Gastrocnemius medialis (tissue), 4 donors: ENCODE measurements at regions not wholly inside any gene's neighbourhood (a gene's known extent, or its start where the extent isn't known, plus 50 kb on each side); places are given as distances from the start of the nearest gene placed in this dataset.
"Not testable (repeated sequence)": the region's sequence is repeated elsewhere in the genome, so short reads cannot be mapped to it uniquely, and the experiment has no call there.

ENCODE experiments used
- ATAC-seq, 2 donors: fragments of 150-250 bp; one replicate each; pipeline ENCODE4 v1.9.1; 2016
- DNase-seq, 2 donors: peaks; one replicate each; pipeline ENCODE4 v3.0.0-alpha.2; 2019
- H3K27ac ChIP-seq, 4 donors: fragments of 200-600 bp; sonication (generic); 1 replicate in 1 of 4; 2 replicates in 3 of 4; pipeline ENCODE4 v1.5.1; 2016 to 2018; ENCODE audit warnings: mild to moderate bottlenecking in 2 of 4, moderate library complexity in 1 of 4
- H3K27me3 ChIP-seq, 3 donors: fragments of 200-600 bp; sonication (generic) in 2 of 3; 1 replicate in 1 of 3; 2 replicates in 2 of 3; pipeline versions ENCODE4 v1.5.1 to v1.6.0; 2016 to 2019; ENCODE audit warnings: mild to moderate bottlenecking in 1 of 3, moderate library complexity in 1 of 3
- H3K36me3 ChIP-seq, 2 donors: fragments of 200-600 bp; sonication (generic) in 1 of 2; one replicate each; pipeline ENCODE4 v1.5.1; 2017 to 2018
- H3K4me1 ChIP-seq, 2 donors: fragments of 200-600 bp; sonication (generic) in 1 of 2; one replicate each; pipeline ENCODE4 v1.5.1; 2016 to 2017; ENCODE audit warnings: mild to moderate bottlenecking in 2 of 2
- H3K4me3 ChIP-seq, 4 donors: fragments of 200-600 bp; sonication (generic) in 3 of 4; 1 replicate in 1 of 4; 2 replicates in 3 of 4; pipeline ENCODE4 v1.5.1; 2016 to 2019; ENCODE audit warnings: mild to moderate bottlenecking in 2 of 4
- H3K9me3 ChIP-seq, 3 donors: fragments of 200-600 bp; sonication (generic) in 2 of 3; 1 replicate in 1 of 3; 2 replicates in 2 of 3; pipeline ENCODE4 v1.5.1; 2016 to 2019
- CTCF ChIP-seq, 5 experiments: fragments of 450-650 bp in 3 of 5; fragments of 200-600 bp in 2 of 5; sonication (generic) in 2 of 5; IDR thresholded peaks in 4 of 5; conservative IDR thresholded peaks in 1 of 5; 1 replicate in 4 of 5; 2 replicates in 1 of 5; pipeline ENCODE4 v1.5.1; 2016 to 2019; ENCODE audit warnings: antibody characterized with exemption in 5 of 5, mild to moderate bottlenecking in 3 of 5, moderate library complexity in 3 of 5
- POLR2A ChIP-seq, 2 donors: fragments of 450-650 bp; IDR thresholded peaks; one replicate each; pipeline ENCODE4 v1.6.1; 2017; ENCODE audit warnings: antibody characterized with exemption in 2 of 2, mild to moderate bottlenecking in 2 of 2, moderate library complexity in 2 of 2
- in situ Hi-C, 4 donors: fragments of 200-750 bp; cut with MboI; loops; one replicate each; pipeline versions ENCODE4 v1.15.0 to v1.8.0; 2017; ENCODE audit warnings: low sequenced_read_pairs in 4 of 4
- intact Hi-C: fragments of 100-400 bp; cut with DNase I; formaldehyde crosslinking; loops from one replicate; pipeline ENCODE4 v1.15.1; 2023; ENCODE audit warnings: low total_unique reads

- DNase-seq, H3K27ac ChIP-seq, H3K9me3 ChIP-seq, H3K36me3 ChIP-seq, H3K4me3 ChIP-seq, intact Hi-C loops, ATAC-seq, in situ Hi-C loops, H3K4me1 ChIP-seq, H3K27me3 ChIP-seq: not testable (repeated sequence)
These were observed 78.4 kb upstream of the IKBKE start for GRCh38 chr1:206391903-206392302.

DNA sequence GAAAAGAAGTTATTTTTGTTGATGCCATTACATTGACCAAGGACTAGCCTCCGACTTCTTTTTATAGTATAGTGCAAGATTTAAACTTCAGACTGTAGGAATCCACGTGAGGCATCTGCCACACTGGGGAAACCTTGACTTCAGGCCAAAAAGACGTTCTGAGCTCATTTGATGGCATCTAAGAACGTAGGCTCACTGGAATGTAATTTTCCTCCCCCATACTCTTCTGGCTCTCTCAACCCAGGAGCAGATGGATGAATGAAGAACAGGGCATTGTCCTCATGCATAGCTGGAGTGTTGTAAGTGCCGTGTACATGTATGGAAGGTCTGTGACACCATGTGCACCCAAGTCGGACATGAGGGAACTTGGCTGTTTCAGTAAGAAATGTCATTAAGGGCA, 72.8 kb upstream of the IKBKE start:
- H3K9me3 ChIP-seq, H3K4me3 ChIP-seq, in situ Hi-C loops, ATAC-seq, H3K4me1 ChIP-seq, H3K36me3 ChIP-seq, DNase-seq, H3K27me3 ChIP-seq, intact Hi-C loops, H3K27ac ChIP-seq: not testable (repeated sequence)

DNA sequence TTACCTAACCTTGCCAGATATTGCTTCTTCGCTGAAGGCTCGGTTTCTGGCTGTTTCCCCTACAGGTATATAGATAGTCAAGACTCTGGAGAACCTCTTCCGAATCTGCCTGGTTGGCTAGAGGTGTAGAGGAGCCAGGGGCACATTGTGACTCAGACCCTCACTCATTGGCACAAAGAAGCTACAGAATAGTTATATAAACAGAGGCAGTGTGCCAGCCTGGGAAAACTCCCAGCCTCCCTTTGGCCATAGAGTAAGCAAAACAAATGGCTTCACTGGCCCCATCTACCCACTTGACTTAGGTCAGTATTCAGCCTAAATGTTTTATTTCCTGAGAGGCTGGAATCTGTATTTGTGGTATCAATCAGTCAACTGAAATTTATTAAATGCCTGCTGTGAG, 72.0 kb upstream of the IKBKE start:
- H3K4me1 ChIP-seq, ATAC-seq, H3K27me3 ChIP-seq, DNase-seq, H3K27ac ChIP-seq, H3K4me3 ChIP-seq, in situ Hi-C loops, H3K9me3 ChIP-seq, intact Hi-C loops, H3K36me3 ChIP-seq: not testable (repeated sequence)

DNA sequence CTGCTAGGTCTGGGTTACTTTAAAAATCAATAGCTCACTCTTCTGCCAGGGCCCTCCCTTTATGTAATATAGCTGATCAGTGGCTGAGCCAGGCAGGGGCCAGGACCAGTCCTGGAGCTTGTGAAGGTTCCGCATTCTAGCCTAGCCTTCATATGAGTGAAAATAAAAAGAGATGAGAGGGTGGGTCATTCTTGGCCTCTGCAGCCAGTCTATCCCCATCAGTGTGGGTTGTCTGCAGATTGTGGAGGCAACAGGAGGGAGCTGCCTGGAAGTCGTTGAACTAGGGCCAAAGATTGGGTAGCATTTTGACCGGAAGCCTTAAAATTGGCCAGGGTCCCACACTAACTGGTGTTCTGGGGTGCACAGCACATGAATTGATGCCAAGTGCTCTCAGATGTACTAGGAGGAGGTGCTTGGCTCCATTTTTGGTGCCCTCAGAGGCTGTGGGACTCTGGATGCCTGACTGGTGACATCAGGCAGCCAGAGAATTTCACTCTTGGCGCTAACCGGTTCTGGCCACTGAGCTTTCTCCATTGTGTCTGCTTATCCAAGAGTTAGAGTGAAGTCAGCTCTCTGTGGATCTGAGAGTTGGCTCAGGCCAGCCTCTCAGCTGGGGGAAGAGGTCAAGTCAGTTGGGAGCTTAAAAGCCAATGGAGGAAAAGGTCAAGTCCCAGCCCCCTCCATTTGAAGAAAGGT, 66.5 kb upstream of the IKBKE start:
- H3K4me3 ChIP-seq, H3K27ac ChIP-seq, DNase-seq, H3K27me3 ChIP-seq, H3K9me3 ChIP-seq, intact Hi-C loops, H3K4me1 ChIP-seq, in situ Hi-C loops, H3K36me3 ChIP-seq: not testable (repeated sequence)
- ATAC-seq = peak; percentile 67 to 72

DNA sequence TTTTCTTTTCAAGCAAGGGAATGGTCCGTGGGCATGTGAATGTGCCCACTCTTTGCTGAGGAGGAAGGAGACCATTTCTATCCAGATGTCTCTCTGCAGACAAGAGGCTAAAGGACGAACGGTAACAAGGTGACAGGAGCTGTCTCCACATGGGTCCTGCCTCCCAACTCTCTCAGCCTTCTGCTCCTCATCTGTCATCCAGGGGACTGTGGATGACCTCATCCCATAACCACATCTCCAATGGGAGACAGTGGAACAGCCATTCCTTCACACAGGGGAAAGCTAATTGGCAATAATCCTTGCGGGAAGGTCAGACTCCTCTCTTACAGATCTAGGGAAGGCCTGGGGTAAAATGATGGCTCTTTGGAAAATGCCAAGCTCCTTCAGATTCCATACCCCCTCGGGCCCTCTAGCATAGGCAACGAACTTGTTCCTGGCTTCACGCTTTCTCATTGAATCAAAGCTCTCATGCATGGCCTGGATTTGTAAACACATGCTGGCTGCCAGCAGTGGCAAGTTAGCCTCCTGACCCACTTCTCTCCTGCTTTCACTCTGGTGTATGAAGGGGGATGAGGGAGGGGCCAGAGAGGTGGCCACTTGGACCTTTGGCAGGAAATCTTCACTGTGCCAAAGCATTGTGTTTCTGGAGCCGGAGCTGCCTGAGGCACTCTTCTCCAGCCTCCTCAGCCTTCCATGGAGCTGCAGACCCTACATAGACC, 65.8 kb upstream of the IKBKE start:
- H3K4me3 ChIP-seq, H3K9me3 ChIP-seq, DNase-seq, H3K27ac ChIP-seq, intact Hi-C loops, H3K27me3 ChIP-seq, H3K36me3 ChIP-seq, H3K4me1 ChIP-seq, in situ Hi-C loops: not testable (repeated sequence)
- ATAC-seq = peak in 1 of 2 donors; percentile 24

DNA sequence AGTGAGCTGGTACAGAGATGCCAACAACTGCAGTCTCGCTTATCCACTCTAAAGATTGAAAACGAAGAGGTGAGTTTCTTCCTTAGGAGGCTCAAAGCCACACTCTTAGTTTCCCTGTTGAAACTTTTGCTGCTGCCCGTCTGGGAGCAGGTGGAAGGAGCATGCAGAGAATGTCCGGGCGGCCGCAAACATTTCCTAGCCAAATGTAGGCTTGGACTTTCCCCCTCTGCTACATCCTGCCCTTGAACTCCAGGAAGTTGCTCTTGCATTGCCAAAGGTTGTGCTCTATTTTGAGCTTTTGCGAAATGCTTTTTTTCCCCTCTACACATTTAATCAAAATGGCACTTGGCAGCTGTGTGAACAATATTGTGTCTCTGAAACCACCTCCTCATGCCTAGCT, 65.0 kb upstream of the IKBKE start:
- intact Hi-C loops = not testable (repeated sequence)

DNA sequence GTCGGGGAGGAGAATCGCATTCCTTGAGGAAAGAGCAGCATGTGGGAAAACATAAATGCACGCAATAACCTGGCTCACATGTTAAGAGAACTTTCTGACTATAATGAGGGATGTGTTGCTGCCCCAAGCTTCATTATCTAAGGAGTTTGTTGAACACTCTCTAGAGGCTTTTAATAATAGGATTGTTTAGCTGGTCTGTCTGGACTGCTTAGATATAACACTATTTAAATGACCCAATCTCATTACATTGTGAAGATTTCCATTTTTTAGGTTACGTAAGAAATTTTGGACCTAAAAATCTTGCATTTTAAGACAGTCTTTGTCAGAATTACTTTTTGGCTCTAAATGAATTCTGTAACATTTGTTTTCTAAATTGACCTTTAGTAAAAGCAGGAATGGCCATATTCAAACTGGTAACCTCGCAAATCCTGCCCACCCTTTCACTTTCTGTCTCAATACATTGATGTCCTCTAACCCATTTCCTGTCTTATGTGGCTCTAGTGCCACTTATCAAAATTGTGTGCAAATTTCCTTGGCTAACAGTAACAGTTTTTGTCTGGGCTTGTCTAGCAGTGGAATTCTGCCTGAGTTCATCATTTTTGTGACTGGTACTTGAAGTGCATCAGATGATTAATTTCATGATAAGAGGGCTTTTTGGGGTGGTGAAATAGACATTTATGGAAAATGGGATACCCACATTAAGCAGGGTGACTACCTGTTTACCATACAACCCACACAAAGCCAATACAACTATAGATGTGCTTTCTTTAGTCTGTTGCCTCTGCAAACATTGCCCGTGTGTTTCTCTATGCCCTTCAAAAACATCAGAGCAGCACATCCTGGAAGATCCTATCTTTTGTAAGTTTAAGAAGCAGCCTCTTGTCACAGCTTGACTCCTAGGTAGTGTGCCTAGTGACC, 61.6 kb upstream of the IKBKE start:
- H3K27ac ChIP-seq, in situ Hi-C loops, H3K4me1 ChIP-seq, H3K36me3 ChIP-seq, DNase-seq, ATAC-seq, H3K9me3 ChIP-seq, intact Hi-C loops, H3K4me3 ChIP-seq, H3K27me3 ChIP-seq: not testable (repeated sequence)

More for the DNA sequence above, 65.0 kb upstream of the IKBKE start:
- H3K9me3 ChIP-seq, H3K4me1 ChIP-seq, H3K4me3 ChIP-seq, DNase-seq, H3K27ac ChIP-seq, H3K36me3 ChIP-seq, in situ Hi-C loops, H3K27me3 ChIP-seq: not testable (repeated sequence)
- peak; percentile 44 to 49 for ATAC-seq

GRCh38 chr1:206411321-206411720, 59.0 kb upstream of the IKBKE start:
- DNase-seq (no peak), ATAC-seq (no peak)
- Histone ChIP-seq H3K36me3 (no peaks in the 10 kb centered on the region), H3K27me3 (no peaks in the 10 kb centered on the region), H3K4me3 (no peak overlapping the region), H3K27ac (no peak overlapping the region), H3K9me3 (no peaks in the 10 kb centered on the region), H3K4me1 (no peaks in the 10 kb centered on the region)
- intact Hi-C loops (no loop called here), in situ Hi-C loops (no loop called here)
- TF ChIP-seq CTCF (IDR thresholded peaks at IDR 0.05 in 4 of 5, conservative IDR thresholded peaks at IDR 0.05 in 1 of 5) = no peak
- TF ChIP-seq POLR2A (IDR thresholded peaks at IDR 0.05) = no peak
